ENCODE measurements at regions not wholly inside any gene's neighbourhood (a gene's known extent, or its start where the extent isn't known, plus 50 kb on each side); places are given as distances from the start of the nearest gene placed in this dataset.
"Not testable (repeated sequence)": the region's sequence is repeated elsewhere in the genome, so short reads cannot be mapped to it uniquely, and the experiment has no call there.

DNA sequence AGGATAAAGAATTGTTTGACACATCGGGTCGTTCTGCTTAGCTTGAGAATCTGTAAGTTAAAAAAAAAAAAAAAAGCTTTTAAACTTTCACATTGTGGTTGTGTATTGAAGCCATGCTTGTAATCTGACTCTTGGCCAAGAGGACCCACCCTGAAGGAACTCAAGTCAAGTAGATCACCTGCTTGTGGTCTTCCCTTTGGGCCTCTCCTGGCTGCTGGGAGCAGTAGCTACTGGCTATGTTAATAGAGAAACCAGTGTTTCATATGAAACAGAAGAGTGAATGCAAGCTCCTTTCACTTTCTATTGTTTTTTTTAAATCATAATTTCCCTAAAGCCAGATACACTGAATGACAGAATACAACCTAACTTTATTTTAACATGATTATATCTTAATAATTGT lies 402.4 kb upstream of the NDST4 start:
- Histone ChIP-seq H3K4me1 (ENCODE audit: insufficient read depth) (no peaks in the 10 kb centered on the region), H3K36me3 (ENCODE audit: insufficient read depth) (no peaks in the 10 kb centered on the region), H3K27ac (ENCODE audit: low read depth) (no peak overlapping the region), H3K4me3 (ENCODE audit: low read depth, low read length) (no peak overlapping the region)
- DNase-seq (ENCODE audit: extremely low spot score): no peak
- WGBS: 45% methylated on average over 2 of the region's 2 CpGs

DNA sequence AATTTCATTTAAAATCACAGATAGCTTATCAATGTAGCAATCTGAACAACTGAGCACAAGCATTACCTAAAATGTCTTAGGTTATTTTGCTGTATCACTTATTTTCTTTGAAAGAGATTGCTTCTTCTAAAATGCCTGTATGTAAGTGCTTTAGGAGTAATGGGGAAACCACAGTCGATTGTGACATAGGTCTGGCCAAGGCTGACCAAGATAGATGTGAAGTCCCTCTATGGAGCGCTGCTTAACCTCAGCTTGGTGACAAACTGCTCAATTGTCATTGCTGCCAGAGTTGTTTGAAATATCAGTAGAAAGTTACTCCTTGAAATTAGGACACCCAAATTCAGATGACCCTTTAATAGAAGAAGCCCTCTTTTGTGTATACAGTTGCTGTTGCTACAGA lies 401.9 kb upstream of the NDST4 start:
- Histone ChIP-seq H3K36me3 (ENCODE audit: insufficient read depth) (no peaks in the 10 kb centered on the region), H3K27ac (ENCODE audit: low read depth) (no peak overlapping the region), H3K4me1 (ENCODE audit: insufficient read depth) (no peaks in the 10 kb centered on the region), H3K4me3 (ENCODE audit: low read depth, low read length) (no peak overlapping the region)
- 84% methylated on average over 2 of the region's 2 CpGs for WGBS
- no peak for DNase-seq (ENCODE audit: extremely low spot score)

DNA sequence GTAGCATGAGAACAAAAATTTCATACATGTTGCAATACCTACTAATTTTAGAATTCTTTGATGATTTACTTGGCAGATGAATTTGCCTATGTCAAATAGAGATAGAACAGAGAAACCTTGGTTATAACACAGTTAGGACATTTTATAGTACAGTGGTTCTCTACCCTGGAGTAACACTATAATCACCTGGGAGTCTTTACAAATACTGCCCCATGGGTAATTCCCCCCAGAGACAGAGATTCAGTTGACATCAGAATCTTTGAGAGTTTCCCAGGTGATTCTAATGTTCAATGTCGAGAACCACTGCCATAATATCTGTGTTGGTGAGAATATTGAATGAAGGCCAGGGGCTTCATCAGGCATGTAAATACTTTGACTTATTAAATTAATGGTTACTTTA lies 401.3 kb upstream of the NDST4 start:
- WGBS: 69% methylated on average over 1 of the region's 1 CpG
- DNase-seq (ENCODE audit: extremely low spot score): no peak
- H3K36me3 ChIP-seq (ENCODE audit: insufficient read depth): no peaks in the 10 kb centered on the region
- H3K4me3 ChIP-seq (ENCODE audit: low read depth, low read length): no peak overlapping the region
- no peaks in the 10 kb centered on the region for H3K4me1 ChIP-seq (ENCODE audit: insufficient read depth)
- no peak overlapping the region for H3K27ac ChIP-seq (ENCODE audit: low read depth)

DNA sequence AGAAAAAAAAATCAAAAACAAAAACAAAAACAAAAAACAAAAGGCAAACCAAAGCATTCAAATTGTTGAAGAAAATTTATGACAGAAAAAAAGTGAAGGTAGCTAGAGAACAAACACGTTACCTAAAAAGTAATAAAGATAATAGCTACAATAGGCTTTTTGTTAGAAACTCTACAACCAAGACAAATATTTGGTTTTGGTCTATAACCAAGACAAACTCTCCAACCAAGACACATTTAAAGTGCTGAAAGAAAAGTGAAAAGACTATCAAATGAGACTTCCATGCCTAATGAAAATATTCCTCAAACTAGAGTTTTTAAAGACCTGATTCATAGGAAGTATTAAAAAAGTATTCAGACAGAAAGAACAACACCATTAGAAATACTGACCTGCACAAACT lies 391.9 kb upstream of the NDST4 start:
- 38% methylated on average over 1 of the region's 1 CpG for WGBS
- H3K4me1 ChIP-seq (ENCODE audit: insufficient read depth): no peaks in the 10 kb centered on the region
- no peaks in the 10 kb centered on the region for H3K36me3 ChIP-seq (ENCODE audit: insufficient read depth)
- no peak overlapping the region for H3K27ac ChIP-seq (ENCODE audit: low read depth)
- no peak overlapping the region for H3K4me3 ChIP-seq (ENCODE audit: low read depth, low read length)
- DNase-seq (ENCODE audit: extremely low spot score): no peak

DNA sequence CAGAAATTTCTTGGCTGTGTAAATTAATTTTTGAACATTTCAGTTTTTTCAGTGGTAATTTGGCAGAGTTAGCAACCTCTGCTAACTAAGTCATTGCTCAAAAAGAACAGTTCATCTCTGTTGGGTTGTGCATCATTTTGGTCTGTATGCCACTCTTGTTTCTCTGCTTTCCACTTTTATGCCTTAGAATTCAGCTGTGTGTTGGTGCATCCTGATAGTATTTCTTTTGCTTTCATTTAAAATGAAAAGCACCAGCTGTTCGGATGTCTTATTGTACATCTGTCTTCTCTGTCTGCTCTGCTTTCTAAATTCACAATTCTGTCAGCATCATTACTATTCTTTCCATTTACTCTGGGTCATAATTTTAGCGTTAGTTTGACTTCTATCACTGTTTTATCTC lies 388.2 kb upstream of the NDST4 start:
- WGBS: 66% methylated on average over 2 of the region's 2 CpGs
- Histone ChIP-seq H3K4me1 (ENCODE audit: insufficient read depth) (no peaks in the 10 kb centered on the region), H3K27ac (ENCODE audit: low read depth) (no peak overlapping the region), H3K4me3 (ENCODE audit: low read depth, low read length) (no peak overlapping the region), H3K36me3 (ENCODE audit: insufficient read depth) (no peaks in the 10 kb centered on the region)
- no peak for DNase-seq (ENCODE audit: extremely low spot score)

DNA sequence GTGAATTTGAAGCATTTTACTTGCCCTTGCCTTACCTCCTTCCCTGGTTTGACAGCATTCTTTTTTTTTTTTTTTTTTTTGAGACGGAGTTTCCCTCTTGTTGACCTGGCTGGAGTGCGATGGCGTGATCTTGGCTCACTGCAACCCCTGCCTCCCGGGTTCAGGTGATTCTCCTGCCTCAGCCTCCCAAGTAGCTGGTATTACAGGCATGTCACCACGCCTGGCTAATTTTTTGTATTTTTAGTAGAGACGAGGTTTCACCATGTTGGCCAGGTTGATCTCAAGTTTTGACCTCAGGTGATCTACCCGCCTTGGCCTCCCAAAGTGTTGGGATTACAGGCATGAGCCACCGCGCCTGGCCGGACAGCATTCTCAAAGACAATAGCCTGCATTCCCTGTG lies 380.4 kb upstream of the NDST4 start:
- DNase-seq (ENCODE audit: extremely low spot score); H3K4me3 ChIP-seq (ENCODE audit: low read depth, low read length); H3K27ac ChIP-seq (ENCODE audit: low read depth); H3K36me3 ChIP-seq (ENCODE audit: insufficient read depth); H3K4me1 ChIP-seq (ENCODE audit: insufficient read depth): not testable (repeated sequence)
- 92% methylated on average over 10 of the region's 10 CpGs for WGBS

GRCh38 chr4:115491686-115492085 lies 378.3 kb upstream of the NDST4 start:
- no peak overlapping the region for H3K27ac ChIP-seq (ENCODE audit: low read depth)
- no peaks in the 10 kb centered on the region for H3K4me1 ChIP-seq (ENCODE audit: insufficient read depth)
- no peaks in the 10 kb centered on the region for H3K36me3 ChIP-seq (ENCODE audit: insufficient read depth)
- no peak overlapping the region for H3K4me3 ChIP-seq (ENCODE audit: low read depth, low read length)
- 50% methylated on average over 1 of the region's 1 CpG for WGBS
- no peak for DNase-seq (ENCODE audit: extremely low spot score)

DNA sequence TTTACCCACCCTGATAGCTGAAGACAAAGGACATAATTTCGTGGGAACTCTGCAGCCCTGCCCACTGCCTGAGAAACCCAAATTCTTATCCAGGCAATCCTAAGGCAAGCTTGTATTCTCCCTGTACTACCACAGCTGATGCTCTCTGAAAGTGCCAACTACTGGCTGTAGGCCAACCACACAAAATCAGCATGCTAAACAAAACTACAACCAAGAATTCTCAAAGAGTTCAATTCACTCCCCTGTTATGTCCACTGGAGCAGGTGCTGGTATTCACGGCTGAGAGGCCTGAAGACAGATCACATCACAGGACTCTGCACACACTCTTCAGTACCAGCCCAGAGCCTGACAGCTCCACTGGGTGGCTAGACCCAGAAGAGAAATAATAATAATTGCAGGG lies 375.9 kb upstream of the NDST4 start:
- 56% methylated on average over 2 of the region's 2 CpGs for WGBS
- no peak overlapping the region for H3K4me3 ChIP-seq (ENCODE audit: low read depth, low read length)
- no peak for DNase-seq (ENCODE audit: extremely low spot score)
- no peaks in the 10 kb centered on the region for H3K4me1 ChIP-seq (ENCODE audit: insufficient read depth)
- no peak overlapping the region for H3K27ac ChIP-seq (ENCODE audit: low read depth)
- H3K36me3 ChIP-seq (ENCODE audit: insufficient read depth): no peaks in the 10 kb centered on the region

DNA sequence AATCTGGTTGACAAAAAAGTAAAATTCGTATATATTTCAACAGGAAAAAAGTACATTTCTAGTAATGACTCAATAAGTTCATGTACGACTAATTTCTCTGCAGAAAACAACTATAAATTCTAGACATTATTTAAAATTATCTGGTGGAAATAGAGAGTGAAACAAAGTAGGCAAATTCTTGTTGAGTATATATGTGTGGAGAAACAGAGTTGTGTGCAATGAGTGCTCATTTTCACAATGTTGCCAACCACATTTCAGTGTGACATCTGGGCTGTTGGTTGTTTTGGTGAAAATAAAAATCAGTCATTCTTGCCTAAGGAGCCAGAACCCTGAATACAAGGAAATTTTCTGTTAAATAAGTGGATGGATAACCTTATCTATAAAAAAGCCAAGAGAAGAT lies 372.0 kb upstream of the NDST4 start:
- Histone ChIP-seq H3K27ac (ENCODE audit: low read depth) (no peak overlapping the region), H3K4me3 (ENCODE audit: low read depth, low read length) (no peak overlapping the region), H3K36me3 (ENCODE audit: insufficient read depth) (no peaks in the 10 kb centered on the region), H3K4me1 (ENCODE audit: insufficient read depth) (no peaks in the 10 kb centered on the region)
- WGBS: 75% methylated on average over 2 of the region's 2 CpGs
- no peak for DNase-seq (ENCODE audit: extremely low spot score)

- no peak overlapping the region for H3K27ac ChIP-seq (ENCODE audit: low read depth)
- no peak overlapping the region for H3K4me3 ChIP-seq (ENCODE audit: low read depth, low read length)
- no peaks in the 10 kb centered on the region for H3K4me1 ChIP-seq (ENCODE audit: insufficient read depth)
- DNase-seq (ENCODE audit: extremely low spot score): no peak
- no peaks in the 10 kb centered on the region for H3K36me3 ChIP-seq (ENCODE audit: insufficient read depth)
- WGBS: 84% methylated on average over 4 of the region's 4 CpGs
These were observed 371.1 kb upstream of the NDST4 start for GRCh38 chr4:115484479-115484878.

DNA sequence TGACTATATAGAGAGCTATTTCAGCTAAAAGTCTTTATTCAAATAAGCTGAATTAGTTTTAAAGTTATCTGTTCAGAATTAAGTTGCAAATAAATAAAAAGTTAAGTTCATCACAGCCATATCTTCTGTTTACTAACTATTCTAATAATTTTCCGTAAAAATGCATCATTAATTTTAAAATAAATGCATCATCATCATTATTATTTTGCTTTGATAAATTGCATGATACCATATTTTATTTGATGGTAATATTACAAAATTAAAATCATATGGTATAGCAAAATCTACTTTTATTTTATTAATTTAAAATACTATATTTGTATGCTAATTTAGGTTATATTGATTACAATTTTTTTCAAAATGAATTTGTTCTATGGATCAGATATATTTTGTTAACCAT lies 357.3 kb upstream of the NDST4 start:
- no peak for DNase-seq (ENCODE audit: extremely low spot score)
- no peaks in the 10 kb centered on the region for H3K36me3 ChIP-seq (ENCODE audit: insufficient read depth)
- no peaks in the 10 kb centered on the region for H3K4me1 ChIP-seq (ENCODE audit: insufficient read depth)
- H3K4me3 ChIP-seq (ENCODE audit: low read depth, low read length): no peak overlapping the region
- 77% methylated on average over 1 of the region's 1 CpG for WGBS
- H3K27ac ChIP-seq (ENCODE audit: low read depth): no peak overlapping the region

- not testable (repeated sequence) for H3K4me3 ChIP-seq (ENCODE audit: low read depth, low read length); H3K27ac ChIP-seq (ENCODE audit: low read depth); H3K36me3 ChIP-seq (ENCODE audit: insufficient read depth); DNase-seq (ENCODE audit: extremely low spot score); H3K4me1 ChIP-seq (ENCODE audit: insufficient read depth)
- WGBS: 74% methylated on average over 4 of the region's 4 CpGs
These were observed 345.9 kb upstream of the NDST4 start for GRCh38 chr4:115459301-115459700.

DNA sequence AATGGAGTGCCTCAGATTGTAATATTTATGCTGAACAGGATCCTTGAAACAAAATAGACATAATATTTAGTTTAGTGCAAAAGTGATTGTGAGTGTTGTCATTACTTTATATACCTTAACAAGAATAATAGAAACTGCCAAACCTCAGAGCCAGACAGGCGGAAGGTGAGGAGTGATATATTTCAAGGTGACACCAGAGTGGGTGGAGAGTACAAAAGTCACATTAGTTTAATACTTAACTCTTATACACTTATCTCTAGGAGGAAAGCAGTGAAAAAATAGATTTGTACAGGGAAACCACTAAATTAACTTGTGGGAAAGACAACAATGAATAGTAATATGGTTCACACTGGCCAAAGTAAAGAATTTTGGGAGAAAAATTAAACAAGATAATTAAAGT lies 342.8 kb upstream of the NDST4 start:
- H3K27ac ChIP-seq (ENCODE audit: low read depth): no peak overlapping the region
- H3K4me1 ChIP-seq (ENCODE audit: insufficient read depth): peaks cover 1% of the 10 kb centered on the region
- no peaks in the 10 kb centered on the region for H3K36me3 ChIP-seq (ENCODE audit: insufficient read depth)
- no peak for DNase-seq (ENCODE audit: extremely low spot score)
- WGBS: 88% methylated on average over 1 of the region's 1 CpG
- H3K4me3 ChIP-seq (ENCODE audit: low read depth, low read length): no peak overlapping the region

- DNase-seq (ENCODE audit: extremely low spot score): no peak
- H3K4me1 ChIP-seq (ENCODE audit: insufficient read depth): peaks cover 1% of the 10 kb centered on the region
- H3K36me3 ChIP-seq (ENCODE audit: insufficient read depth): no peaks in the 10 kb centered on the region
- H3K27ac ChIP-seq (ENCODE audit: low read depth): no peak overlapping the region
- no peak overlapping the region for H3K4me3 ChIP-seq (ENCODE audit: low read depth, low read length)
- 32% methylated on average over 2 of the region's 2 CpGs for WGBS
These were observed 340.8 kb upstream of the NDST4 start for GRCh38 chr4:115454228-115454627.

GRCh38 chr4:115453416-115453815 lies 340.0 kb upstream of the NDST4 start:
- DNase-seq (ENCODE audit: extremely low spot score): no peak
- Histone ChIP-seq H3K27ac (ENCODE audit: low read depth) (no peak overlapping the region), H3K4me1 (ENCODE audit: insufficient read depth) (peaks cover 1% of the 10 kb centered on the region), H3K4me3 (ENCODE audit: low read depth, low read length) (no peak overlapping the region), H3K36me3 (ENCODE audit: insufficient read depth) (no peaks in the 10 kb centered on the region)
- WGBS: 8% methylated on average over 1 of the region's 1 CpG

Measured in urinary bladder (tissue), 3 donors.